ENCODE measurements at regions not wholly inside any gene's neighbourhood (a gene's known extent, or its start where the extent isn't known, plus 50 kb on each side); places are given as distances from the start of the nearest gene placed in this dataset.

DNA sequence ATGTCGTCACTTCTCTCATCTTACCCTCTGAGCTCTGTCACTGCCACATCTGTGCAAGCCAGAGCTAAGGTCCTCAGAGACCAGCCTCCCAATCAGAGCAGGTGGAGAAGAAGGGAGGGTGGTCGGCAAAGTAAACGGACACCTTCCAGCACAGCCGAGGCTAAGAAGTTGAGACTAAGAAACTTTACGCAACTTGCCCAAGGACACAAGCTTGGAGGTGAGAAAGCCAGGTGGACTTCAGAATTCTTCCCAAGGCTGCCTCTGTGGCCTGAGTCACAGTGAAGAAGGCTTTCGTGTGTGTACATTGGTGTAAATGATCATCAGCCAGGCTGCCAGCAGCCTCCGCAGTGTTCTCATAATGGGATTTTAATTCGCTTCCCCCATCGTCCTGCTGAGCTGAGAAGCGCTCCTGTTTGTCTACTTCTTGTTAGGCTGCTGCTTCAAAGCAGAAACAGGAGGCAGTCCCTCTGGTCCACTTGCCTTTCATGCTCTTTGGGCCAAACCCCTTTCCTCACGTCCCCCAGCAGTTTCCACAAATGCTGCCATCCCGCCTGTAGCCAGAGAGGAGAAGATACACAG lies 125.0 kb upstream of the RPL38 start:
- H3K27ac ChIP-seq: no peak overlapping the region
- H3K36me3 ChIP-seq: no peaks in the 10 kb centered on the region
- H3K4me3 ChIP-seq: no peak overlapping the region
- ATAC-seq: no peak
- no peaks in the 10 kb centered on the region for H3K4me1 ChIP-seq
- peaks cover 42% of the 10 kb centered on the region for H3K27me3 ChIP-seq
- TF ChIP-seq POLR2AphosphoS5 (IDR thresholded peaks at IDR 0.05): no peak
- TF ChIP-seq, protein P1, sequence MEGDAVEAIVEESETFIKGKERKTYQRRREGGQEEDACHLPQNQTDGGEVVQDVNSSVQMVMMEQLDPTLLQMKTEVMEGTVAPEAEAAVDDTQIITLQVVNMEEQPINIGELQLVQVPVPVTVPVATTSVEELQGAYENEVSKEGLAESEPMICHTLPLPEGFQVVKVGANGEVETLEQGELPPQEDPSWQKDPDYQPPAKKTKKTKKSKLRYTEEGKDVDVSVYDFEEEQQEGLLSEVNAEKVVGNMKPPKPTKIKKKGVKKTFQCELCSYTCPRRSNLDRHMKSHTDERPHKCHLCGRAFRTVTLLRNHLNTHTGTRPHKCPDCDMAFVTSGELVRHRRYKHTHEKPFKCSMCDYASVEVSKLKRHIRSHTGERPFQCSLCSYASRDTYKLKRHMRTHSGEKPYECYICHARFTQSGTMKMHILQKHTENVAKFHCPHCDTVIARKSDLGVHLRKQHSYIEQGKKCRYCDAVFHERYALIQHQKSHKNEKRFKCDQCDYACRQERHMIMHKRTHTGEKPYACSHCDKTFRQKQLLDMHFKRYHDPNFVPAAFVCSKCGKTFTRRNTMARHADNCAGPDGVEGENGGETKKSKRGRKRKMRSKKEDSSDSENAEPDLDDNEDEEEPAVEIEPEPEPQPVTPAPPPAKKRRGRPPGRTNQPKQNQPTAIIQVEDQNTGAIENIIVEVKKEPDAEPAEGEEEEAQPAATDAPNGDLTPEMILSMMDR (IDR thresholded peaks at IDR 0.05): no peak
- TF ChIP-seq POLR2A (IDR thresholded peaks at IDR 0.05): no peak
- no peak for TF ChIP-seq EP300 (IDR thresholded peaks at IDR 0.05)
- WGBS, 2 donors (ENCODE audit: low coverage in 1 of 2): 30 to 60% methylated on average over 6 to 9 of the region's 12 CpGs
- H3K9me3 ChIP-seq: peaks cover 0 to 14% (median 0%) of the 10 kb centered on the region in 3 donors

DNA sequence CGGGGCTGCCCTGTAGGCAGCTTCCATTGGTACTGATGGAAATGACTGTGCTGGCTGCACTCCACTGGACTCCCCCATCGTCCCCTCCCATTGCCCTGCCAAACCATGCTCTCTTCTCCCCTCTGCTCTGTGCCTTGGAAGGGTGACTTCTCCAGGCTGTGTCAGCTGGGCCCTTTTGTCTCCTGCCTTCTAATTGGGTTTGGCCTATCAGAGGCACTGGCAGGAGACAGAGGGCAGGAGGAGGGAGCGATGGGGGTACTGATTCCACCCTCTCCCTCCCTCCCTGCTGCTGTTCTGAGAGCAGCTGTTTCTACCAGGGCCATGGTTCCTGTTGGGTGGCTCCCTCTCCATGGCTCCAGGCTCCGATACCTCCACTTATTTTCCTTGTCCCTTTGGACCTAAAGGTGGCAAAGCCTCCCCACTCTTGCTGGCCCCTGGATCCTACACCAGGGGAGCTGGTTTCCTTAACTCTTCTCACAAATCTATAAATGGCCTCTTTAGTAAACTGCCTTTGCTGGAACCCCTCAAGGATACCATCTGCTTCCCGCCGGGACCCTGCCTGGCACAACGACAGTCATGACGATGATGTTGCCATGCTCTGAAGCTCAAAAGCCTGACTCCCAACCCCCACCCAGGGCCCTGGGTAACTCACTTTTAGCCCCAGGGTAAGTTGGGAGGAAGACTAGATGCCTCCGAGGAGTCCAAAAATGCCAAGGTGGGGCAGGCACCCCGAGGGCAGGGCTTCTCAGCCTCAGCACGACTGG lies 123.8 kb upstream of the RPL38 start:
- TF ChIP-seq, protein P1 (IDR thresholded peaks at IDR 0.05): no peak
- TF ChIP-seq POLR2AphosphoS5 (IDR thresholded peaks at IDR 0.05): no peak
- TF ChIP-seq EP300 (IDR thresholded peaks at IDR 0.05): no peak
- no peak for TF ChIP-seq POLR2A (IDR thresholded peaks at IDR 0.05)
- H3K27ac ChIP-seq: no peak overlapping the region
- H3K9me3 ChIP-seq: peaks cover 0 to 2% (median 0%) of the 10 kb centered on the region in 3 donors
- peaks cover 52% of the 10 kb centered on the region for H3K27me3 ChIP-seq
- no peaks in the 10 kb centered on the region for H3K4me1 ChIP-seq
- H3K4me3 ChIP-seq: no peak overlapping the region
- no peak for ATAC-seq
- 100% methylated on average over 1 of the region's 11 CpGs for WGBS, 2 donors (ENCODE audit: low coverage in 1 of 2)
- no peaks in the 10 kb centered on the region for H3K36me3 ChIP-seq

- no peak for ATAC-seq
- Histone ChIP-seq H3K9me3 (peaks cover 0 to 7% (median 0%) of the 10 kb centered on the region in 3 donors), H3K4me3 (no peak overlapping the region), H3K4me1 (no peaks in the 10 kb centered on the region), H3K27me3 (peaks cover 57% of the 10 kb centered on the region), H3K27ac (no peak overlapping the region), H3K36me3 (no peaks in the 10 kb centered on the region)
- 11 to 19% methylated on average over 6 of the region's 21 CpGs for WGBS, 2 donors (ENCODE audit: low coverage in 1 of 2)
- TF ChIP-seq POLR2A (IDR thresholded peaks at IDR 0.05) (no peak), POLR2AphosphoS5 (IDR thresholded peaks at IDR 0.05) (no peak), EP300 (IDR thresholded peaks at IDR 0.05) (no peak)
- TF ChIP-seq, protein P1 (IDR thresholded peaks at IDR 0.05): no peak
These were observed 122.6 kb upstream of the RPL38 start for GRCh38 chr17:74080656-74081582.

- Histone ChIP-seq H3K4me3 (no peak overlapping the region), H3K9me3 (peaks cover 0 to 7% (median 0%) of the 10 kb centered on the region in 3 donors), H3K4me1 (no peaks in the 10 kb centered on the region), H3K27me3 (peaks cover 63% of the 10 kb centered on the region), H3K36me3 (no peaks in the 10 kb centered on the region), H3K27ac (no peak overlapping the region)
- 73% methylated on average over 6 of the region's 7 CpGs; no CpG with 5 or more reads in 1 of the 2 donors for WGBS, 2 donors (ENCODE audit: low coverage in 1 of 2)
- TF ChIP-seq POLR2AphosphoS5 (IDR thresholded peaks at IDR 0.05): no peak
- TF ChIP-seq, protein P1 (IDR thresholded peaks at IDR 0.05): no peak
- TF ChIP-seq POLR2A (IDR thresholded peaks at IDR 0.05): no peak
- TF ChIP-seq EP300 (IDR thresholded peaks at IDR 0.05): no peak
- ATAC-seq: no peak
These were observed 120.6 kb upstream of the RPL38 start for GRCh38 chr17:74082886-74083285.
